ENCODE measurements at regions not wholly inside any gene's neighbourhood (a gene's known extent, or its start where the extent isn't known, plus 50 kb on each side); places are given as distances from the start of the nearest gene placed in this dataset.

GRCh38 chr20:60974022-60974421 is 278.0 kb upstream of the CDH4 start:
- no peak for DNase-seq

GRCh38 chr20:60974441-60974945 is 277.6 kb upstream of the CDH4 start:
- no peak for DNase-seq

GRCh38 chr20:60976139-60976538 is 275.9 kb upstream of the CDH4 start:
- DNase-seq = no peak

GRCh38 chr20:60976913-60977312 is 275.1 kb upstream of the CDH4 start:
- DNase-seq = no peak

GRCh38 chr20:60977901-60978300 is 274.2 kb upstream of the CDH4 start:
- DNase-seq = no peak

GRCh38 chr20:60984666-60985065 is 267.4 kb upstream of the CDH4 start:
- no peak for DNase-seq

GRCh38 chr20:60986506-60987156 is 265.4 kb upstream of the CDH4 start:
- no peak for DNase-seq

GRCh38 chr20:60990061-60990460 is 262.0 kb upstream of the CDH4 start:
- DNase-seq = no peak

- no peak for DNase-seq
Observed at GRCh38 chr20:60990643-60991042, 261.4 kb upstream of the CDH4 start.

GRCh38 chr20:60993433-60994044 is 258.5 kb upstream of the CDH4 start:
- DNase-seq = no peak

- no peak for DNase-seq
Observed at GRCh38 chr20:60999250-60999649, 252.8 kb upstream of the CDH4 start.

GRCh38 chr20:61002090-61002489 is 250.0 kb upstream of the CDH4 start:
- DNase-seq = no peak

GRCh38 chr20:61014491-61014890 is 237.6 kb upstream of the CDH4 start:
- no peak for DNase-seq

GRCh38 chr20:61015602-61016001 is 236.5 kb upstream of the CDH4 start:
- DNase-seq = no peak

- DNase-seq = no peak
Observed at GRCh38 chr20:61019322-61019721, 232.7 kb upstream of the CDH4 start.

- no peak for DNase-seq
Observed at GRCh38 chr20:61023612-61024011, 228.4 kb upstream of the CDH4 start.

GRCh38 chr20:61024390-61024789 is 227.7 kb upstream of the CDH4 start:
- no peak for DNase-seq

- DNase-seq = no peak
Observed at GRCh38 chr20:61025536-61025935, 226.5 kb upstream of the CDH4 start.

GRCh38 chr20:61026173-61026572 is 225.9 kb upstream of the CDH4 start:
- no peak for DNase-seq

- no peak for DNase-seq
Observed at GRCh38 chr20:61026731-61027130, 225.3 kb upstream of the CDH4 start.

GRCh38 chr20:61027218-61027617 is 224.8 kb upstream of the CDH4 start:
- DNase-seq = no peak

- DNase-seq = no peak
Observed at GRCh38 chr20:61030130-61030529, 221.9 kb upstream of the CDH4 start.

- no peak for DNase-seq
Observed at GRCh38 chr20:61031101-61031830, 220.8 kb upstream of the CDH4 start.

- no peak for DNase-seq
Observed at GRCh38 chr20:61037498-61037897, 214.6 kb upstream of the CDH4 start.
